Astrocyte (in vitro differentiated cells and primary cell): ENCODE measurements at regions not wholly inside any gene's neighbourhood (a gene's known extent, or its start where the extent isn't known, plus 50 kb on each side); places are given as distances from the start of the nearest gene placed in this dataset.

Experiments used
- EZH2 ChIP-seq: IDR thresholded peaks from 2 replicates; pipeline ENCODE4 v1.6.1; 2012; ENCODE audit warnings: mild to moderate bottlenecking, low read length, inconsistent platforms; ENCODE audit not compliant: insufficient read depth
- TF ChIP-seq, protein P1 (sequence below): IDR thresholded peaks from 2 replicates; pipeline ENCODE4 v1.5.1; 2011; ENCODE audit warnings: low read depth, mild to moderate bottlenecking, inconsistent platforms, low read length, moderate library complexity; ENCODE audit not compliant: insufficient read depth

DNA sequence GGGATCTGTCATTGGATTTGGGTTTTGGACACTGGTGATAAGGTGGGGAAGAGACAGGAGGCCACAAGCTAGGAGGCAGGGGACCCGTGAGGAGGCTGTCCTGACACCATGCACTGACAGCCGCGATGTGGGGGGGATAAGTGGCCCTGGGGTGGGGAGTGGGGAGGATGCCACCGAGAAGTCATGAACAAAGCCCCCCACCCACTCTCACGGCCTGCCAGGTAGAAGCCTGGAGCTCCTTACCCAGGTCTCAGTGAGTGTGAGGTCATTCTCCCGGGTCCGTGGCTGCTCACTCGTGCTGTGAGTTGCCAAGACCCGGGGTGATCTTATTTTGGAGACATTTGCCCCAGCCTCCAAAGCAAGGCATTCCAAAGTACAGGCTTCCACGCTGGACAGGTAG is 165.9 kb upstream of the TNRC6C start:
- TF ChIP-seq, protein P1, sequence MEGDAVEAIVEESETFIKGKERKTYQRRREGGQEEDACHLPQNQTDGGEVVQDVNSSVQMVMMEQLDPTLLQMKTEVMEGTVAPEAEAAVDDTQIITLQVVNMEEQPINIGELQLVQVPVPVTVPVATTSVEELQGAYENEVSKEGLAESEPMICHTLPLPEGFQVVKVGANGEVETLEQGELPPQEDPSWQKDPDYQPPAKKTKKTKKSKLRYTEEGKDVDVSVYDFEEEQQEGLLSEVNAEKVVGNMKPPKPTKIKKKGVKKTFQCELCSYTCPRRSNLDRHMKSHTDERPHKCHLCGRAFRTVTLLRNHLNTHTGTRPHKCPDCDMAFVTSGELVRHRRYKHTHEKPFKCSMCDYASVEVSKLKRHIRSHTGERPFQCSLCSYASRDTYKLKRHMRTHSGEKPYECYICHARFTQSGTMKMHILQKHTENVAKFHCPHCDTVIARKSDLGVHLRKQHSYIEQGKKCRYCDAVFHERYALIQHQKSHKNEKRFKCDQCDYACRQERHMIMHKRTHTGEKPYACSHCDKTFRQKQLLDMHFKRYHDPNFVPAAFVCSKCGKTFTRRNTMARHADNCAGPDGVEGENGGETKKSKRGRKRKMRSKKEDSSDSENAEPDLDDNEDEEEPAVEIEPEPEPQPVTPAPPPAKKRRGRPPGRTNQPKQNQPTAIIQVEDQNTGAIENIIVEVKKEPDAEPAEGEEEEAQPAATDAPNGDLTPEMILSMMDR = no peak
- TF ChIP-seq EZH2 = no peak
